Astrocyte (in vitro differentiated cells and primary cell): ENCODE measurements at regions not wholly inside any gene's neighbourhood (a gene's known extent, or its start where the extent isn't known, plus 50 kb on each side); places are given as distances from the start of the nearest gene placed in this dataset.

ENCODE experiments used
- DNase-seq: peaks from one replicate; pipeline ENCODE4 v3.0.0-alpha.2; 2010; ENCODE audit warnings: low read depth
- FAIRE-seq: peaks from 2 replicates; lab custom pipeline; 2011; peaks lifted over from hg19 to GRCh38; lab: Jason Lieb, UNC
- H2AFZ ChIP-seq: 2 replicates; pipeline ENCODE4 v1.6.0; 2012; ENCODE audit warnings: low read depth, low read length, inconsistent platforms
- H3K27ac ChIP-seq: 2 replicates; pipeline ENCODE4 v1.5.1; 2011; ENCODE audit warnings: low read depth, low read length, inconsistent platforms
- H3K27me3 ChIP-seq: 2 replicates; pipeline ENCODE4 v1.6.0; 2011; ENCODE audit warnings: low read length, inconsistent platforms; ENCODE audit not compliant: insufficient read depth
- H3K36me3 ChIP-seq: 2 replicates; pipeline ENCODE4 v1.5.1; 2011; ENCODE audit warnings: low read length, inconsistent platforms; ENCODE audit not compliant: insufficient read depth
- H3K4me1 ChIP-seq: 2 replicates; pipeline ENCODE4 v1.5.1; 2011; ENCODE audit warnings: low read length, inconsistent platforms; ENCODE audit not compliant: insufficient read depth
- H3K4me2 ChIP-seq: 2 replicates; pipeline ENCODE4 v1.6.0; 2012; ENCODE audit warnings: low read length, inconsistent platforms
- H3K4me3 ChIP-seq: 2 replicates; pipeline ENCODE4 v1.5.1; 2011; ENCODE audit warnings: low read depth, mild to moderate bottlenecking, low read length, inconsistent platforms; ENCODE audit not compliant: insufficient read depth
- H3K79me2 ChIP-seq: 2 replicates; pipeline ENCODE4 v1.6.0; 2012; ENCODE audit warnings: mild to moderate bottlenecking, low read length, inconsistent platforms; ENCODE audit not compliant: insufficient read depth
- H3K9ac ChIP-seq: 2 replicates; pipeline ENCODE4 v1.6.0; 2012; ENCODE audit warnings: mild to moderate bottlenecking, low read length, inconsistent platforms
- H3K9me3 ChIP-seq: 2 replicates; pipeline ENCODE4 v1.5.1; 2012; ENCODE audit warnings: low read depth, mild to moderate bottlenecking, low read length, inconsistent platforms; ENCODE audit not compliant: insufficient read depth
- H4K20me1 ChIP-seq: 2 replicates; pipeline ENCODE4 v1.6.0; 2012; ENCODE audit warnings: low read length, inconsistent platforms; ENCODE audit not compliant: insufficient read depth
- H3K27ac Mint-ChIP-seq: one replicate; pipeline ENCODE4 v1.8.0; 2021; ENCODE audit warnings: mild to moderate bottlenecking, mixed read lengths; ENCODE audit not compliant: unreplicated experiment
- H3K27me3 Mint-ChIP-seq: one replicate; pipeline ENCODE4 v1.8.0; 2021; ENCODE audit warnings: low read depth, mixed read lengths; ENCODE audit not compliant: unreplicated experiment
- H3K36me3 Mint-ChIP-seq: one replicate; pipeline ENCODE4 v1.8.0; 2021; ENCODE audit warnings: low read depth, mixed read lengths; ENCODE audit not compliant: unreplicated experiment
- H3K4me1 Mint-ChIP-seq: one replicate; pipeline ENCODE4 v1.8.0; 2021; ENCODE audit warnings: low read depth, mixed read lengths; ENCODE audit not compliant: unreplicated experiment
- H3K4me3 Mint-ChIP-seq: one replicate; pipeline ENCODE4 v1.8.0; 2021; ENCODE audit warnings: mild to moderate bottlenecking, moderate library complexity, mixed read lengths; ENCODE audit not compliant: unreplicated experiment
- H3K9me3 Mint-ChIP-seq: one replicate; pipeline ENCODE4 v1.8.0; 2021; ENCODE audit warnings: mild to moderate bottlenecking, mixed read lengths; ENCODE audit not compliant: unreplicated experiment
- CTCF ChIP-seq: IDR thresholded peaks from 2 replicates; pipeline ENCODE4 v1.5.1; 2011; ENCODE audit warnings: low read depth, mild to moderate bottlenecking, inconsistent platforms, low read length, moderate library complexity; ENCODE audit not compliant: insufficient read depth
- EZH2 ChIP-seq: IDR thresholded peaks from 2 replicates; pipeline ENCODE4 v1.6.1; 2012; ENCODE audit warnings: mild to moderate bottlenecking, low read length, inconsistent platforms; ENCODE audit not compliant: insufficient read depth

DNA sequence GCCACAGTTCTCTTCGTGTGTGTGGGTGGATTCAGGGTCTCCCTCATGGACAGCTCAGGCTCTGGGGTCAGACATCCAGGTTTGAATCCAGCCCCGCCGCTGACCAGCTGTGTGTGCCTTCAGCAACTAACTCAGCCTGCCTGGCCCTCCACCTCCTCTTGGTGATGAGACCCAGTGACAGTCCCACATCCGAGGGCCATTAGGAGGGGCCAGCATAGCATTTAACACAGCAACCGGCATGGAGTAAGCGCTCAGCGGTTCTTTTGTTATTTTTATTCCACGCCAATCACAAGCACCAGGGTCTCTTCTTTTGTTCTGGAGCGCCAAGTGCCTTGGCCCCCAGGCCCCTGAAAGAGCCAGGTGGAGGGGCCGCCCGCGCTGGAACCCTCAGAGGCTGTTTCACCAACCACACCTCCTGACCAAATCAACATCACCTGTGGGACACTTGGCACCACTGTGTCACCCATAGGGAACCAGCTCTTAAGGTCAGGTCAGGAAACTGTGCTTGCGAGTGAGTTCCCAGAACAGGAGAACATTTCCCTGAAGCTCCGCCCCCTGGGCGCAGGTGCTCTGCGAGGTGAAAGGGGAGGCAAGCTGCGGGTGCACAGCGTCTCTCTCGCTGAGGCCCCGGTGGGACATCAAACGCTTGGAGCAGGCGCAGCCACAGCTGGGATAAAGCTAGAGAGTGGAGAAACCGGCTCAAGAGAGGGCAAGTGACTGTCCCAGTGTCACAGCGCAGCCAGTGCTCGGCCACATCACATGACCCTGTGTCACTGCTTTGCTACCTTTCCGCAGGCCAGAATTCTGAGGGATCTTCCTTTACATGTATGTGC lies 311.3 kb downstream of the UACA start:
- Histone ChIP-seq H3K27ac (no peak overlapping the region), H3K4me1 (peaks cover 4% of the 10 kb centered on the region), H3K36me3 (no peaks in the 10 kb centered on the region), H3K4me2 (no peak overlapping the region), H4K20me1 (no peaks in the 10 kb centered on the region), H3K9me3 (no peaks in the 10 kb centered on the region), H3K9ac (no peak overlapping the region), H3K79me2 (no peaks in the 10 kb centered on the region), H2AFZ (no peak overlapping the region), H3K4me3 (no peak overlapping the region), H3K27me3 (peaks cover 28% of the 10 kb centered on the region)
- Mint-ChIP-seq H3K36me3 (no peaks in the 10 kb centered on the region), H3K9me3 (peaks cover 6% of the 10 kb centered on the region), H3K27ac (no peak overlapping the region), H3K4me3 (no peak overlapping the region), H3K27me3 (peaks cover 60% of the 10 kb centered on the region), H3K4me1 (peaks cover 3% of the 10 kb centered on the region)
- FAIRE-seq = no peak
- TF ChIP-seq CTCF (no peak), EZH2 (no peak)
- no peak for DNase-seq

GRCh38 chr15:70450142-70450443 lies 313.3 kb downstream of the UACA start:
- Histone ChIP-seq H3K9ac (no peak overlapping the region), H3K4me1 (peaks cover 4% of the 10 kb centered on the region), H4K20me1 (no peaks in the 10 kb centered on the region), H3K36me3 (no peaks in the 10 kb centered on the region), H3K27ac (no peak overlapping the region), H3K4me2 (no peak overlapping the region), H3K9me3 (no peaks in the 10 kb centered on the region), H3K79me2 (no peaks in the 10 kb centered on the region), H3K4me3 (no peak overlapping the region), H3K27me3 (peaks cover 35% of the 10 kb centered on the region), H2AFZ (no peak overlapping the region)
- peaks cover 6% of the 10 kb centered on the region for H3K9me3 Mint-ChIP-seq
- DNase-seq (no peak), FAIRE-seq (no peak)
- H3K27ac Mint-ChIP-seq = no peak overlapping the region
- H3K27me3 Mint-ChIP-seq = peaks cover 68% of the 10 kb centered on the region
- H3K4me1 Mint-ChIP-seq = peaks cover 3% of the 10 kb centered on the region
- no peaks in the 10 kb centered on the region for H3K36me3 Mint-ChIP-seq
- TF ChIP-seq CTCF (no peak), EZH2 (no peak)
- H3K4me3 Mint-ChIP-seq = no peak overlapping the region
